ENCODE measurements at regions not wholly inside any gene's neighbourhood (a gene's known extent, or its start where the extent isn't known, plus 50 kb on each side); places are given as distances from the start of the nearest gene placed in this dataset.
"Not testable (repeated sequence)": the region's sequence is repeated elsewhere in the genome, so short reads cannot be mapped to it uniquely, and the experiment has no call there.

GRCh38 chr10:29879862-29880261 lies 179.5 kb downstream of the JCAD start:
- no peak for DNase-seq

GRCh38 chr10:29878492-29878891 lies 180.9 kb downstream of the JCAD start:
- no peak for DNase-seq

- DNase-seq: no peak
Measured at GRCh38 chr10:29877793-29878491, 181.4 kb downstream of the JCAD start.

- DNase-seq: no peak
Measured at GRCh38 chr10:29876008-29876555, 183.3 kb downstream of the JCAD start.

- DNase-seq: no peak
Measured at GRCh38 chr10:29874606-29875269, 184.6 kb downstream of the JCAD start.

GRCh38 chr10:29873941-29874484 lies 185.4 kb downstream of the JCAD start:
- no peak for DNase-seq

GRCh38 chr10:29870522-29871044 lies 188.8 kb downstream of the JCAD start:
- DNase-seq: no peak

GRCh38 chr10:29869593-29869992 lies 189.8 kb downstream of the JCAD start:
- DNase-seq: no peak

GRCh38 chr10:29866356-29866755 lies 193.0 kb downstream of the JCAD start:
- DNase-seq: no peak

GRCh38 chr10:29865700-29866355 lies 193.6 kb downstream of the JCAD start:
- DNase-seq: no peak

- DNase-seq: no peak
Measured at GRCh38 chr10:29862923-29863614, 196.3 kb downstream of the JCAD start.

- DNase-seq: no peak
Measured at GRCh38 chr10:29861811-29862505, 197.4 kb downstream of the JCAD start.

- not testable (repeated sequence) for DNase-seq
Measured at GRCh38 chr10:29861231-29861630, 198.2 kb downstream of the JCAD start.

- DNase-seq: no peak
Measured at GRCh38 chr10:29860166-29860565, 199.2 kb downstream of the JCAD start.

GRCh38 chr10:29859521-29860130 lies 199.8 kb downstream of the JCAD start:
- no peak for DNase-seq

GRCh38 chr10:29858702-29859267 lies 200.6 kb downstream of the JCAD start:
- DNase-seq: no peak

- no peak for DNase-seq
Measured at GRCh38 chr10:29857843-29858701, 201.3 kb downstream of the JCAD start.

- no peak for DNase-seq
Measured at GRCh38 chr10:29856295-29856694, 203.1 kb downstream of the JCAD start.

GRCh38 chr10:29853913-29854312 lies 205.5 kb downstream of the JCAD start:
- no peak for DNase-seq

GRCh38 chr10:29851241-29851640 lies 208.1 kb downstream of the JCAD start:
- DNase-seq: no peak

Data from activated CD4-positive, alpha-beta T cell treated with anti-CD3 and anti-CD28 coated beads for 4 hours (primary cell).